Head of caudate nucleus (tissue), 42 donors: ENCODE measurements at regions not wholly inside any gene's neighbourhood (a gene's known extent, or its start where the extent isn't known, plus 50 kb on each side); places are given as distances from the start of the nearest gene placed in this dataset.

ENCODE experiments used
- DNase-seq, 42 donors: peaks; one replicate each; pipeline versions ENCODE4 v3.0.0 to v3.0.0-alpha.2; 2020 to 2021; ENCODE audit warnings: mixed read lengths in 7 of 42
- intact Hi-C: fragments of 100-400 bp; cut with DNase I; formaldehyde crosslinking; loops from one replicate; pipeline ENCODE4 v1.15.0; 2022

DNA sequence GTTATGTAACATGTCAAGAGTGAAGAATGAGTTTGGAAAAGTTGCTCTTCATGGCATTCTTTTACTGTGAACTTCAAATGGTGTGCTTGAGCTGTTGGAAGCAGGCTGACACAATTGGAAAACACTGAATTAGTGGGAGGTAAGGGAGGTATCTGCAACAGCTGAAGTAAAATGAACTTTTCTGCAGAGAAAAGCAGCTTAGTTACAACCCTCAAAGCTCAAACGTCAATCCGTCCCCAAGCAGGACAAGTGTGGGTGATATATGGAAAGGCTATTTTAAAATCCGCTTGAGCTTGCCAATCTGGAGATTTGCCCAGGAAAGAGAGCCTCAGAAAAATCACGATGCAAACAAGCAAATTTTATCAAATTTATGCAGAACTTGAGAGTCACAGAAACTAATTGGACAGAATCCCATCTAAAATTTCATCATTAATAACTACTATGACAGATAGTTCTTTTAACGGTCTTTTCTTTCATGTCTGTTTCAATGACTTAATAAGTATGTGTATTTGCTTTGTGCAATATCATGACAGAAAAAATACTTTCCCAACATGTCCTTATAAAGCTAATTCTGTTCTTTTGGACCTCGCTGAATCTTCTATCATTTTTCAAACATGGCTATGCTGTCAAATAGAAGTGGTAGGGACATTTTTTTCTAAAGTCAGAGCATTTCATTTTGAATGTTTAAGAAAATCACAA, 266.6 kb upstream of the SLITRK3 start:
- peak in 8 of 42 donors; percentile 9 to 56 (median 24) for DNase-seq
- intact Hi-C loops = no loop called here

DNA sequence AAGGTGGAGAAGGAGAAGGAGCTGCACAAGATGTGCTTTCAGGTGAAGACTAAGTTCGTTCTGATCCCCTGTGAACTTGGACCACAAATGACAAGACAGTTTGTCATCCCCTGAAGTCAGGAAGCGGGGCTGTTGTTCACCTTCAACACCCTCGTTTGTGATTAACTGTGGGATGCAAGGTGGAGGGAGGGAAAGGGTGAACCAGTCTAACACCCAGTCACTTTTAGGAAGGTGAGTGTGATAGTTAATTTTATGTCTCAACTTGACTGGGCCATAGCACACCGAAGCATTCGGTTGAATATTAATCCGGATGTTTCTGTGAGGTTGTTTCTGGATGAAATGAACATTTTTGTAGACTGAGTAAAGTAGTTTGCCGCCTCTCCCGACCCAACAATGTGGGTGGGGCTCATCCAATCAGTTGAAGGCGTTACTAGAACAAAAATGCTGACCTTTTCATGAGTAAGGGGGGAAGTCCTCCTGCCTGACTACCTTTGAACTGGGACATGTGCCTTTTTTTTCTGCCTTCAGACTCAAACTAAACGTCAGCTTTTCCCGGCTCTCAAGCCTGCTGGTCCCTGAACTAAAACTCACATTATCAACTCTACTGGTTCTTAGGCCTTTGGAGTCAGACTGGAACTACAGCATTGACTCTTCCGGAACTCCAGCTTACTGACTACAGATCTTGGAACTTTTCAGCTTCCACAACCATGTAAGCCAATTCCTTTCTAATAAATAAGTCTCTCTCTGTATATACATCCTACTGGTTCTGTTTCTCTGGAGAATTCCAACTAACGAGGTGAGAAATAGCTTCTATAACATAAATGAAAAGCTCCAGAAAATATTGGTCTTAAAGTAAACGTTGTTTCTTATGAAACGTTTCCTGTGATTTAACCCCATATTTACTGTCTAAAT, 264.0 kb upstream of the SLITRK3 start:
- intact Hi-C loops = no loop called here
- no peak for DNase-seq

DNA sequence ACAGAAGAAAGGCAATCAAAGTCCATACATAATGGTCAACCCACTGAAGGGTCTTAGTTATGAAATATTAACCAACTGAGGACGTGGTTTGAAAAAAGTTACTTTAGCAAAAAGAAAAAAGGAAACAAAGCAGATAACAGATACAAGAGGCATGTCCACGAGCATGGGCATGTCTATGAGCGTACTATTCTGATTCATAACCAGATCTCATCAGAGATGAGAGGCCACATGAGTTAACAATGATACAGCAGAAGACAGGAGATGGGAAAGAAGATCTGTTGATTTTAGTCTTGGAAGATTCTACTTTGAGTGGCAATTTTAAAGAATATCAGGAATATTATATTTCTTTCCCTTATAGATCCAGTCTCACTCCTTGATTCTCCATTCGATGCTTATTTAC, 262.9 kb upstream of the SLITRK3 start:
- intact Hi-C loops = no loop called here
- no peak for DNase-seq

DNA sequence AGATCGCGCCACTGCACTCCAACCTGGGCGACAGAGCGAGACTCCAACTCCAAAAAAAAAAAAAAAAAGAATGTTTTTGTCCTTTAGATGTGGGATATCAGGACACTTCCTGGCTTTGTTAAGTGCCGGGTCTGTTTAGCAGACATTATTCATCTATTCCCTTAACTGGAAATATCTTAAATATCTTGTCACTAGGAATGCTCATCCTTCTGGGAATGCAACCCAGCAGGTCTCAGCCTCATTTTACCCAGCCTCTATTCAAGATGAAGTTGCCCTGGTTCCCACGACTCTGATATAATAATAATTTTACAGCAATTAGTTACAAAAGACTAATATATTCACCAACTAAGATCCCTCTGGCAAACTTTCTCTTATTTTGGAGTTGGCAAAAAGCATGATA, 260.9 kb upstream of the SLITRK3 start:
- intact Hi-C loops = no loop called here
- DNase-seq = no peak

DNA sequence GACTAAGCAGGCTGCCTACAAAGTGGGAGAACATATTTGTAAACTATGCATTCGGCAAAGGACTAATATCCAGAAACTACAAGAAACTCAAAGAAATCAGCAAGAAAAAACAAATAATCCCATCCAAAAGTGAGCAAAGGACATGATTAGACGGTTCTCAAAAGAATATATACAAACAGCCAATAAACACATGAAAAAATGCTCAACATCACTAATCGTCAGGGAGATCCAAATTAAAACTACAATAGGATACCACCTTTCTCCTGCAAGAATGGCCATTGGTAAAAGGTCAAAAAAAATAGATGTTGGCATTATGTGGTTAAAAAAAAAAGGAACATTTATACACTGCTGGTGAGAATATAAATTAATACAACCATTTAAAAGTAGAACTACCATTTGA, 259.6 kb upstream of the SLITRK3 start:
- DNase-seq = no peak
- intact Hi-C loops = no loop called here

DNA sequence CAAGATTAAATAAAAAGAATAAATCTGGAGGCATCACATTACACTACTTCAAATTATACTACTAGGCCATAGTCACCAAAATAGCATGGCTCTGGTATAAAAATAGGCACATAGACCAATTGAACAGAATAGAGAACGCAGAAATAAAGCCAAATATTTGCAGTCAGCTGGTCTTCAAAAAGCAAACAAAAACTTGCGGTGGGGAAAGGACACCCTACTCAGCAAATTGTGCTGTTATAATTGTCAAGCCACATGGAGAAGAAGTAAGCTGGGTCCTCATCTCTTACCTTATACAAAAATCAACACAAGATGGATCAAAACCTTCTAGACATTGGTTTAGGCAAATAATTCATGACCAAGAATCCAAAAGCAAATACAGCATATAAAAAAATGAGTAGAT, 259.2 kb upstream of the SLITRK3 start:
- intact Hi-C loops = no loop called here
- no peak for DNase-seq

DNA sequence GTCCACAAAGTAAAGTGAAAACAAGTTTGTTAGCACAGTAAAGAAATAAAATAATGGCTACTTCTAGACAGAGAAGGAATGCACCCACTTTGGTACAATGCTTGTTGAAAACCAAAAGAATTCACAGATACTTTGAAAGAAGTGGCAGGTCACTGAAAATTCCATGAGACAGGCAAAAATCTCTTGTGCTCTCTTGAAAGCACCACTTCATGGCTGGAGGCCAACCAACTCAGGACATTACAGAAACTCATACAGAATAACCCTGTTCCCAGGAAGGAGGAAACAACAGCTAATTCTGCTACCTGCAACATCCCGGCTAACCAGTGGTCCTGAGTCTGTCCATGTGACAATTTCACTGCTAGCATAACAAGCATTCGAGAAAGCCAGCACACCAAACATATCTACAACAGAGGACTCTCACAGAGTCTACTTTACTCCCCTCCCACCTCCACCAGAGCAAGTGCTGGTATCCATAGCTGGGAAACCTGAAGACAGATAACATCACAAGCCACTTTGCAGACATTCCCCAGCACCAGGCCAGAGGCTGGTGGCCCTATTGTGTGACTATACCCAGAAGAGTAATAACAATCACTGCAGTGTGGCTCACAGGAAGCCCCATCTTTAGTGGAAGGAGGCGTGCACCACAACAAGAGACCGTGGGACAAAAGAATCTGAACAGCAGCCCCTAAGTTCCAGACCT, 255.3 kb upstream of the SLITRK3 start:
- intact Hi-C loops = no loop called here
- DNase-seq = no peak

DNA sequence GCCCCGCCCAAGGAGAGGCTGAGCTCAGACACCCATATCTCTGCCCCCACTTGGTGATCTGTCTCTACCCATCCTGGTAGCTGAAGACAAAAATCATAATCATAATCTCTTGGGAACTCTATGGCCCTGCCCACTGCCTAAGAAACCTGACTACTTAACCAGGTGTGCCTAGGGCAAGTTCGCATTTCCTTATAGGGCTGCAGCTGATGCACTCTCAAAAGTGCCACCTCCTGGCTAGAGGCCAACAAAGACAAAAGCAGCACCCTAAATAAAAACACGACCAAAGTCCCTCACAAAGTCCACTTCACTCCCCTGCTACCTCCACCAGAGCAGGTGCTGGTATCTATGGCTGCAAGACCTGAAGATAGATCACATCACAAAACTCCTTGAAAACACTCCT, 250.4 kb upstream of the SLITRK3 start:
- DNase-seq = no peak
- intact Hi-C loops = no loop called here

DNA sequence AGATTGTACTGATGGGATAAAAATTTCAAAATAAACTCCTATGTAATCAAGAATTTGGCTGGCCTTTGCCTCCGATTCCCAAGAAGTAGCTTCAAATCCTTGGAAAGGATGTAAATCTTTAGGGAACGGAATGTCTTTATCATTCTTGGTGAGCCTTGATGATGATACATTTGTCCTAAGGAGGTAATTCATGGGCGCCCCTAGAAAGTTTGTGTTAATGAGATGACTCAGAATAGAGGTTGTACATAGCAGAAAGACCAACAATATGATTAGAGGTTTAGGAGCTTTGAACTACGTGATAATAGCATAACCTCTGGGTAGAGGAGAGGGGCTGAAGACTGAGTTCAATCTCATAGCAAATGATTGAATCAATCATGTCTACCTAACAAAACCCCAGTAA, 248.6 kb upstream of the SLITRK3 start:
- intact Hi-C loops = no loop called here
- DNase-seq = no peak

DNA sequence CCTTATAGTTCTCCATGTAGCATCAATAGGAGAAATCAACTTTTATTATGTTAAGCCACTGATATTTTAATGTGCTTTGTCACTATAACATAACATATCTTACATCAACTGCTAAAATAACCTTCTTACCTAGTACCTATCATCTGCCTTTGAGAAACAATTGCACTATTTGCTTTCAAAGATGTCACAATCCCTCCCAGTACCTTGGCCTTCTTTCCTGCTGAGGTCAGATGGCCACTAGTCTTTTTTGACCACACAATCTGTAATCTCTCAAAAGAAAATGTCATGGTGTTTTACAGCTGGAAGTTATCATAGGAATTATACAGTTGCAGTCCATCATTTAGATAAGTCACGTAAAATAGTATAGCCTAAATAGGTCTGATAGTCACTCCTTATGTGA, 247.5 kb upstream of the SLITRK3 start:
- intact Hi-C loops = no loop called here
- no peak for DNase-seq

DNA sequence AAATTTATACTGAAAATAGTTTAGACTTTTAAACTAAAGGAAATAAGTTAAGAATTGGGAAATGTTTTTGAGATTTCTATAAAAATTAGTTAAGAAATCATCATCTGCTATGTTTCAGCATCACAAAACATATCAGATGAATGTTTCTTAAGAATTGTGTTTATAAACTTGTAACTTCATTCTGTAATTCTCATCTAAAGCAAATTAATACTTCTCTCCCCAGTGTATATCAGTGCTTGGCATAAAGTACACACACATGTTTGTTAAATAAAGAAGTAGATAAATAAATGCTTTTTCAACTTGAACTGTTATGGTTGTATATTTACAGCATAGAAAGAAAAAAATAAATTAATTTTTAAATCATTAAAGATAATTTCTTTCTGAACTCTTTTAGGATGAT, 245.9 kb upstream of the SLITRK3 start:
- intact Hi-C loops = no loop called here
- no peak for DNase-seq

DNA sequence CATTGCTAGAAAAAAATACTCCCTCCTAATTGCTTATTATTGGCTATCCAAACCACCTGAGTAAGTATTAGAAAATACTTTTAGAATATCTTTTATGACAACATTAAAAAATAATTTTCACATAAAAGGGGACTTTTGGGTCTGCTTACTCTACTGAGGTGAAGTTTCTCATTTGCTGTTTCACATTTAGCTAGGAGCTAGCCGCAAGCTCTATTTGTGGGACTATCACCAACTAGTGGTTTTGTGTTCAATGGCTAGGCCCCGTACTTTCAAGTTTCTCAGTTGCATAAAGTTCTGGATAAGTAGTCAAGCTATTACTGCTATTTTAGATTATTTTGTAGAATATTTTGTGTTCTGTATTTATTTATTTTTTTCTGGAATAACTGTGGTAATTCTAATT, 244.2 kb upstream of the SLITRK3 start:
- no peak for DNase-seq
- intact Hi-C loops = no loop called here

DNA sequence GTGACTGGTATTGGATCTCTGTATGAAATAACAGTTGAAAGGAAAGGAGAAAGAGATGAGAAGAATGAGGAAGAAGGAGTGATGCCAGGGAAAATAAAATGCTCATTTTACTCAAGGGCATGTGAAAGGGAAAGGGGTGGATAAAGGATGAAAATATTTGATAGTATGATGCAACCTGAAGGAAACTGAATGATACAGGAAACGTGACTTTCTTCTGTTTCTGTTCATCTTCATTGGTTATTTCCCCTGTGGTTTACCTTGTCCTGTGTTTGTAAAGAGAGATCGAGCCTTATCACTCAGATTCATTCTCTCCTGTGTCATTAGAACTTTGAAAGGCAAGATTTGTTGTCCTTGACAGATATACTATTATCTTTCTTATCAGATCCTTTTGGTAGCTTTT, 243.6 kb upstream of the SLITRK3 start:
- DNase-seq = no peak
- intact Hi-C loops = no loop called here

DNA sequence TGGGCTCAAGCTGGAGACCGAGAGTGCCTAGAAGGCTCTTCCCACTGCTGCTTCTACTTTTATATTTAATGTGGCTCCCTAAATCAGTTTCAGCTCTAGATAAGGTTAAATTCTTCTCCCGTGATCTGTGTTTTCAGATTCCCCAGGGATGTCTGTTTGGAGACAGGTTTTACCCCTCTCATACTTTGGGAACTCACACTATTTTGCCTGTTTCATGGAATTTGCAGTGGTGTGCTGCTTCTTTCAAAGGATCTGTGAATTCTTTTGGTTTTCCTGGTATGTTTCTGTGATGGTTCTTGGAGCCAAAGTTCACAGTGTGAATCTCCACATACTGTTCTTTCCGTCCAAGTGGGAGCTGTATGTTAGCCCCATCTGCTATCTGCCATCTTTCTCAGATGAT, 238.3 kb upstream of the SLITRK3 start:
- DNase-seq = no peak
- intact Hi-C loops = no loop called here

DNA sequence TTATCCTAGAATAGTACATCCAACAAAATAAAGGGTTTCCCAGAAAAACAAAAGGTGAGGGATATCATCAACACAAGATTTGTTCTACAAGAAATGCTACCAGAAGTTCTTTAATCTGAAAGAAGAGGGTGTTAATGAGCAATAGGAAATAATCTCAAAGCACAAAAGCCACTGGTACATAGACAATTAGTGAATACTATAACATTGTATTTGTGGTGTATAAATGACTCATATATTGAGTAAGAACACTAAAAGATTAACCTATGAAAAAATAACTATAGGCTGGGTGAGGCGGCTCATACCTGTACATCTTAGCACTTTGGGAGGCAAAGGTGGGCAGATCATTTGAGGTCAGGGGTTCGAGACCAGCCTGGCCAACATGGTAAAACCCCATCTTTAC, 210.2 kb upstream of the SLITRK3 start:
- intact Hi-C loops = no loop called here
- no peak for DNase-seq

DNA sequence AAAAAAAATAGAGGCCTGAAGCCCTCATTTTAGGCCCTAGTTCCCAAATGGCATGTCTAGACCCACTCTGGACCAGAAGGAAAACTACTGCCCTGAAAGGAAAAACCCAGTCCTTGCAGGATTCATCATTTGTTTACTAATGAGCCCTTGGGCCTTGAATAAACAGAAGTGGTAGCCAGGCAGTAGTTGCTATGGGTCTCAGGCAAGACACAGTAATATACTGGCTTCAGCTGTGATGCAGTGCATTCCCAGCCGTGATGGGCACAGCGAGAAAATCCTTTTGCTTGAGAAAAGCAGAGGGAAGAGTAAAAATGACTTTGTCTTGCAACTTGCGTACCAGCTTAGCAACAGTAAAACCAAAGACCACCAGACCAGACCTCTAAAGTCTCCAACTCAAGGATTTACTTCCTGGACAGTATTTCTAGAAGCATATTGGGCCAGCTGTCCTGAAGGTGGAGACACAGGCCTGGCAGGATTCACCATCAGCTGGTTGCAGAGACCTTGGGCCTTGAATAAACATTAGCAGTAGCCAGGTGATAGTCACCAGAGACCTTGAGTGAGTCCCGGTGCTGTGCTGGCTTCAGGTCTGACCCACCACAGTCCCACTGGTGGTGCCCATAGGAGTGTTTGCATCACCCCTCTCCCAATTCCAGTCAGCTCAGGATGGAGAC, 208.3 kb upstream of the SLITRK3 start:
- no peak for DNase-seq
- intact Hi-C loops = no loop called here

DNA sequence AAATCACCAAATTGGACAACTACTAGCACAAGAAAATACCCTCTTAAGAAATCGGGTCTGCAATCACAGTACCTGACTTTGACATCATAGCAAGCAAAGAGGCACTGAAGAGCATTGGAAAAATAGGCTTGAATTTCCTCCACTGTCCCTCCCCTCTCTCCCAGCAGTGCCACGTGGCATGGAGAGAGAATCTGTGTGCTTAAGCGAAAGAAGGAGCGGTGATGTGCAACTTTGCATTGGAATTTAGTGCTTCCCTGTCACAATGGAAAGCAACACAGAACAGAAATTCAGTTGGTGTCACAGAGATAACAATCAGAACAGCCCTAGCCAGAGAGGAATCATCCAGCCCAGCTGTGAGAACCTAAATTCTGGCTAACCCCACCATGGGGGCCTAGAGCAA, 207.5 kb upstream of the SLITRK3 start:
- no peak for DNase-seq
- intact Hi-C loops = no loop called here

DNA sequence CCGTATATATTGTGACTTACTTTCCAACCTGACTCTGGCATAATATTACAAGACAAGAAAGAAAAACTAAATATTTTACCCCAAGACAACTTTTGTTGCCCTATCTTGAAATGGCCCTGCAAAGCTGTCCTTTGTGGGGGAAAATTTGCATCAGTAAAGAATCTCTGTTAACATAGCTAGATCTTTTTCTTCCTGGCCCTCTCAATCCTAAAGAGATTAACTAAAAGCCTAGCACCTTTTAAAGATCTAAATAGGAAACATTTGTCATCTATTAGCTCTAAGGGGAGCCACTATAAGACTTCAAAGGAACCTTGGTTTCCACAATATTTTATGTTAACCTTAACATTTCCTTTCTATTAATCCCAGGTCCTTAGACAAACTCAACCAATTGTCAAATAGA, 199.0 kb upstream of the SLITRK3 start:
- intact Hi-C loops = no loop called here
- DNase-seq = no peak

DNA sequence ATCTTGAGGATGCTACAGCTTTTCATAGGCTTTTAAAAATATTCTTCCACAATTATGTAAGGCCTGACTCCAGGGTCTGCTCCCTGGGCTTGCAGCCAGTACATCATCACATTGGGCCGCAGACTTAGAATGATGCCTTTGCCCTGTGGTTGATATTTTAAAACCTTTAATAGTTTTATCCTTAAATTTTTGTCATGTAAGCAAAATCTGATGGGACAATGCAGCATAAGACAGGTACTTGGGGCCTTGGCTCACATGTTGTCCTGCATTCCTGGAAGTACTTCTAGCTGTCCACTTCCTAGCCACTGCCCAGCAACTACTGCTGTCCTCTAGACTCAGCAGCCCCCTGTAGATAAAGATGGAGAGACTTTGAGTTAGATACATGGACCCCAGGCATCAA, 197.3 kb upstream of the SLITRK3 start:
- intact Hi-C loops = no loop called here
- DNase-seq = no peak

DNA sequence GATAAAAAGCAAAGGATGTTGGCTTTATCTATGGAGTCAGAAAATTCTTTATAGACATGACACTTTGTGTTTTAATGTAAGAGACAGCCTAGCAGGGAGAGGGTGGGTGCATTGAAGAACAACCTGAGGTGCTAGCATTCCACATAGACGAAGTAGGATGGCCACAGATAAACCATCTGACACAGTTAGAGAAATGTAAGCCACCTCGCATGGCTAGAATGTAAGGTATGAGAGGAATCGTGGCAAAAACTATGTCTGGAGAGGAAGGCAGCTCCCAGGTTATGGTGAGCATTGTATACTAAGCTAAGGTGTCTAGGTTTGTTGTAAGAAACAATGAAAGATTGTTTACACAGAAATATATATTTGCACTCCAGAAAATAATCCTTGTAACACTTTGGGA, 194.0 kb upstream of the SLITRK3 start:
- no peak for DNase-seq
- intact Hi-C loops = no loop called here
